ENCODE measurements at regions not wholly inside any gene's neighbourhood (a gene's known extent, or its start where the extent isn't known, plus 50 kb on each side); places are given as distances from the start of the nearest gene placed in this dataset.
"Not testable (repeated sequence)": the region's sequence is repeated elsewhere in the genome, so short reads cannot be mapped to it uniquely, and the experiment has no call there.

DNA sequence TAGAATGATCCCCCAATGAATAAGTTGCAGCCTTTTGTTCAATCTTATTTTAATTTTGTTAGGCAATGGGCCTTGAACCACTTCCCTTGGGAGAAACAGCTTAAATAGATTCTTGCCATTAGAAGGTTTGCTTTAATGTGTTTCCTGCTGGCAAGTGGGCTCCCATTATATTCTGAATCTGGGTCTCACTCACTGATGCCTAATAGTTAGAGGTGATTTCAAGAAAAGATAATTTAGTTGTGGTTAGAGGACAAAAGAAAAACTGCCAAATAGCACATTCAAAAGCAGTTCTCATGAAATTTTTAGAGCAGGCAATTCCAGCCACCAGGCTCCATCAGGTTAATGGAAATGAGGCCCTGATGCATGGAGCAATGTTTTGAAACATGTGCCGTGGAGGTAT lies 362.6 kb upstream of the CHORDC1 start:
- Histone ChIP-seq H3K36me3 (ENCODE audit: control insufficient read depth, insufficient read depth, low read length) (no peaks in the 10 kb centered on the region), H3K27ac (ENCODE audit: insufficient read depth, low read depth, low read length, poor library complexity, severe bottlenecking) (no peak overlapping the region), H3K27me3 (ENCODE audit: control insufficient read depth, insufficient read depth, low read length, poor library complexity, severe bottlenecking) (no peaks in the 10 kb centered on the region), H3K4me3 (ENCODE audit: insufficient read depth, low read depth, low read length) (no peak overlapping the region), H3K4me1 (ENCODE audit: control insufficient read depth, insufficient read depth, low read length) (no peaks in the 10 kb centered on the region), H3K9me3 (ENCODE audit: control insufficient read depth, low read length) (no peaks in the 10 kb centered on the region)
- WGBS, 2 experiments = 80 to 89% methylated on average over 1 of the region's 1 CpG

- H3K36me3 ChIP-seq (ENCODE audit: control insufficient read depth, insufficient read depth, low read length); H3K27me3 ChIP-seq (ENCODE audit: control insufficient read depth, insufficient read depth, low read length, poor library complexity, severe bottlenecking); H3K9me3 ChIP-seq (ENCODE audit: control insufficient read depth, low read length); H3K4me1 ChIP-seq (ENCODE audit: control insufficient read depth, insufficient read depth, low read length); H3K27ac ChIP-seq (ENCODE audit: insufficient read depth, low read depth, low read length, poor library complexity, severe bottlenecking); H3K4me3 ChIP-seq (ENCODE audit: insufficient read depth, low read depth, low read length): not testable (repeated sequence)
- 79 to 80% methylated on average over 7 of the region's 7 CpGs for WGBS, 2 experiments
Measured at GRCh38 chr11:90582999-90583398, 360.1 kb upstream of the CHORDC1 start.

DNA sequence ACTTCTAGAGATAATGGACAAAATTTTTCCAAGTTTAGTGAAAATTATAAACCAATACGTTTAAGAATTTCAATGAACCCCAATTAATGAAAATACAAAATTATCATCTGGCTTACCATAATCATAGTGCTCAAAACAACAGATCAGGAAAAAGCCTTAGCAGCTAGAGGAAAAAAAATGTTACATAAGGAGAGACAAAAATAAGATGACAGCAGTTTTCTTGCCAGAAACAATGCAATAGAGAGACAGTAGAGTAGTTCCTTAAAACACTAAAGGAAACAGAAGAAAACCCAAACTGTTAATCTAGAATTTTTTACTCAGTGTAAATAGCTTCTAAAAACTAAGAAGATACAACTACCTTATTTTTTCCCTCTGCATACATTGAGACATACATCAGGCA lies 341.7 kb upstream of the CHORDC1 start:
- no peaks in the 10 kb centered on the region for H3K4me1 ChIP-seq (ENCODE audit: control insufficient read depth, insufficient read depth, low read length)
- H3K9me3 ChIP-seq (ENCODE audit: control insufficient read depth, low read length) = no peaks in the 10 kb centered on the region
- H3K27me3 ChIP-seq (ENCODE audit: control insufficient read depth, insufficient read depth, low read length, poor library complexity, severe bottlenecking) = no peaks in the 10 kb centered on the region
- H3K36me3 ChIP-seq (ENCODE audit: control insufficient read depth, insufficient read depth, low read length) = no peaks in the 10 kb centered on the region
- WGBS, 2 experiments = 83 to 92% methylated on average over 1 of the region's 1 CpG
- no peak overlapping the region for H3K27ac ChIP-seq (ENCODE audit: insufficient read depth, low read depth, low read length, poor library complexity, severe bottlenecking)
- no peak overlapping the region for H3K4me3 ChIP-seq (ENCODE audit: insufficient read depth, low read depth, low read length)

DNA sequence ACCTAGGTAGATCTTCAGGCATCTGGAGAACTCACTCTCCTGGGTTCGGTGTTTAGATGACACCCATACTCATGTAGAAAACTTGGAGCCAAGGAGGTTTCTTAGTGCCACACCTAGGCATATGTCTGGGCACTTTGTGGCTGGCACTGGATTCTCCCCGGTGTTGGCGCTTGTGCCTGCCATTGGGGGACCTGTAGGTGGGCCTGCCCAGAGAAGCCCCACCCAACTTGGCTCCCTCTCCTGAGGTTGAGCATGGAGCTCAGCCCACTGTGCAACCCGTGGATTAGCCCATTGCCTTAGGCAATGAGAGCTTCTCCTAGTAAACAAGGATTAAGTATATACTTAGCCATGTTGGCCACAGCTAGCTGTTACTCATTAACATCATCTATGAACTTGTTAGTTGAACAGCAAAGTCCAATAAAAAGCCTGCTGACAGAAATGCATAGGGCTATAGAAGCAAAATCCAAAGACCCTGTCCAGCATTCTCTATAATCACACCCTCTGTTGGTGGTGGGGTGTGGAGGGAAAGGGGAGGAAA lies 335.5 kb upstream of the CHORDC1 start:
- H3K27ac ChIP-seq (ENCODE audit: insufficient read depth, low read depth, low read length, poor library complexity, severe bottlenecking) = no peak overlapping the region

GRCh38 chr11:90556606-90557005 lies 333.8 kb upstream of the CHORDC1 start:
- WGBS, 2 experiments = 89 to 94% methylated on average over 4 of the region's 4 CpGs
- no peaks in the 10 kb centered on the region for H3K9me3 ChIP-seq (ENCODE audit: control insufficient read depth, low read length)

More for the DNA sequence above, 335.5 kb upstream of the CHORDC1 start:
- WGBS, 2 experiments = 94% methylated on average over 4 of the region's 4 CpGs
- Histone ChIP-seq H3K9me3 (ENCODE audit: control insufficient read depth, low read length) (no peaks in the 10 kb centered on the region), H3K36me3 (ENCODE audit: control insufficient read depth, insufficient read depth, low read length) (no peaks in the 10 kb centered on the region), H3K4me1 (ENCODE audit: control insufficient read depth, insufficient read depth, low read length) (no peaks in the 10 kb centered on the region), H3K4me3 (ENCODE audit: insufficient read depth, low read depth, low read length) (no peak overlapping the region), H3K27me3 (ENCODE audit: control insufficient read depth, insufficient read depth, low read length, poor library complexity, severe bottlenecking) (no peaks in the 10 kb centered on the region)

GRCh38 chr11:90556026-90556425 lies 333.2 kb upstream of the CHORDC1 start:
- Histone ChIP-seq H3K36me3 (ENCODE audit: control insufficient read depth, insufficient read depth, low read length) (no peaks in the 10 kb centered on the region), H3K9me3 (ENCODE audit: control insufficient read depth, low read length) (no peaks in the 10 kb centered on the region), H3K27ac (ENCODE audit: insufficient read depth, low read depth, low read length, poor library complexity, severe bottlenecking) (no peak overlapping the region), H3K4me1 (ENCODE audit: control insufficient read depth, insufficient read depth, low read length) (no peaks in the 10 kb centered on the region), H3K4me3 (ENCODE audit: insufficient read depth, low read depth, low read length) (no peak overlapping the region), H3K27me3 (ENCODE audit: control insufficient read depth, insufficient read depth, low read length, poor library complexity, severe bottlenecking) (no peaks in the 10 kb centered on the region)
- 80 to 86% methylated on average over 1 of the region's 1 CpG for WGBS, 2 experiments

More at GRCh38 chr11:90556606-90557005, 333.8 kb upstream of the CHORDC1 start:
- Histone ChIP-seq H3K27me3 (ENCODE audit: control insufficient read depth, insufficient read depth, low read length, poor library complexity, severe bottlenecking) (no peaks in the 10 kb centered on the region), H3K36me3 (ENCODE audit: control insufficient read depth, insufficient read depth, low read length) (no peaks in the 10 kb centered on the region), H3K27ac (ENCODE audit: insufficient read depth, low read depth, low read length, poor library complexity, severe bottlenecking) (no peak overlapping the region), H3K4me1 (ENCODE audit: control insufficient read depth, insufficient read depth, low read length) (no peaks in the 10 kb centered on the region), H3K4me3 (ENCODE audit: insufficient read depth, low read depth, low read length) (no peak overlapping the region)

DNA sequence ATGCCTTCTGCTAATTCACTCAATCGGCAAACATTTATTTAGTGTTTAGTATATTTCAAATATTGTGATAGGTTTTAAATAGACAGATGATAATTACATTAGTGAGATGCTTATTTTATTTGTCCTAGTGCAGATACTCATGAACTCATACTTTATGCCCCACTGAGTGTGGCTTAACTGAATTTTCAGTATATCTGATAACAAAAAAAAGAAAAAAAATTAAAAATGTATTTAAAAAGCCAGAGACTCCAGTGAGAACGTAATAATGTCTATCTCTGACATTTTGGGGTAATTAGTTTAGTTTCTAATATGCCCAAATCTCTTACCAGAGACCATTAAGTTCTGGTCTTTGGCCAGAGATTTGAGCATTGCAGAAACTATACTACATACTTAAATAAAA lies 332.6 kb upstream of the CHORDC1 start:
- H3K27ac ChIP-seq (ENCODE audit: insufficient read depth, low read depth, low read length, poor library complexity, severe bottlenecking) = no peak overlapping the region
- no peaks in the 10 kb centered on the region for H3K4me1 ChIP-seq (ENCODE audit: control insufficient read depth, insufficient read depth, low read length)
- no peak overlapping the region for H3K4me3 ChIP-seq (ENCODE audit: insufficient read depth, low read depth, low read length)
- no peaks in the 10 kb centered on the region for H3K36me3 ChIP-seq (ENCODE audit: control insufficient read depth, insufficient read depth, low read length)
- H3K9me3 ChIP-seq (ENCODE audit: control insufficient read depth, low read length) = no peaks in the 10 kb centered on the region
- WGBS, 2 experiments = 100% methylated on average over 1 of the region's 2 CpGs; no CpG with 5 or more reads in 1 of the 2 experiments
- no peaks in the 10 kb centered on the region for H3K27me3 ChIP-seq (ENCODE audit: control insufficient read depth, insufficient read depth, low read length, poor library complexity, severe bottlenecking)

- no peaks in the 10 kb centered on the region for H3K4me1 ChIP-seq (ENCODE audit: control insufficient read depth, insufficient read depth, low read length)
- no peak overlapping the region for H3K4me3 ChIP-seq (ENCODE audit: insufficient read depth, low read depth, low read length)
- no peak overlapping the region for H3K27ac ChIP-seq (ENCODE audit: insufficient read depth, low read depth, low read length, poor library complexity, severe bottlenecking)
- H3K27me3 ChIP-seq (ENCODE audit: control insufficient read depth, insufficient read depth, low read length, poor library complexity, severe bottlenecking) = no peaks in the 10 kb centered on the region
- H3K9me3 ChIP-seq (ENCODE audit: control insufficient read depth, low read length) = no peaks in the 10 kb centered on the region
- no peaks in the 10 kb centered on the region for H3K36me3 ChIP-seq (ENCODE audit: control insufficient read depth, insufficient read depth, low read length)
Measured at GRCh38 chr11:90542092-90542491, 319.2 kb upstream of the CHORDC1 start.

GRCh38 chr11:90536301-90536700 lies 313.5 kb upstream of the CHORDC1 start:
- Histone ChIP-seq H3K27me3 (ENCODE audit: control insufficient read depth, insufficient read depth, low read length, poor library complexity, severe bottlenecking) (no peaks in the 10 kb centered on the region), H3K27ac (ENCODE audit: insufficient read depth, low read depth, low read length, poor library complexity, severe bottlenecking) (no peak overlapping the region), H3K4me3 (ENCODE audit: insufficient read depth, low read depth, low read length) (no peak overlapping the region), H3K4me1 (ENCODE audit: control insufficient read depth, insufficient read depth, low read length) (no peaks in the 10 kb centered on the region), H3K36me3 (ENCODE audit: control insufficient read depth, insufficient read depth, low read length) (no peaks in the 10 kb centered on the region), H3K9me3 (ENCODE audit: control insufficient read depth, low read length) (no peaks in the 10 kb centered on the region)
- WGBS, 2 experiments = 66% methylated on average over 2 of the region's 3 CpGs; no CpG with 5 or more reads in 1 of the 2 experiments

- Histone ChIP-seq H3K9me3 (ENCODE audit: control insufficient read depth, low read length) (no peaks in the 10 kb centered on the region), H3K27me3 (ENCODE audit: control insufficient read depth, insufficient read depth, low read length, poor library complexity, severe bottlenecking) (no peaks in the 10 kb centered on the region), H3K4me3 (ENCODE audit: insufficient read depth, low read depth, low read length) (no peak overlapping the region), H3K27ac (ENCODE audit: insufficient read depth, low read depth, low read length, poor library complexity, severe bottlenecking) (no peak overlapping the region), H3K36me3 (ENCODE audit: control insufficient read depth, insufficient read depth, low read length) (no peaks in the 10 kb centered on the region), H3K4me1 (ENCODE audit: control insufficient read depth, insufficient read depth, low read length) (no peaks in the 10 kb centered on the region)
Measured at GRCh38 chr11:90532125-90532524, 309.3 kb upstream of the CHORDC1 start.

- Histone ChIP-seq H3K27me3 (ENCODE audit: control insufficient read depth, insufficient read depth, low read length, poor library complexity, severe bottlenecking) (no peaks in the 10 kb centered on the region), H3K27ac (ENCODE audit: insufficient read depth, low read depth, low read length, poor library complexity, severe bottlenecking) (no peak overlapping the region), H3K36me3 (ENCODE audit: control insufficient read depth, insufficient read depth, low read length) (no peaks in the 10 kb centered on the region), H3K4me1 (ENCODE audit: control insufficient read depth, insufficient read depth, low read length) (no peaks in the 10 kb centered on the region), H3K9me3 (ENCODE audit: control insufficient read depth, low read length) (no peaks in the 10 kb centered on the region), H3K4me3 (ENCODE audit: insufficient read depth, low read depth, low read length) (no peak overlapping the region)
- WGBS, 2 experiments = 100% methylated on average over 1 of the region's 1 CpG; no CpG with 5 or more reads in 1 of the 2 experiments
Measured at GRCh38 chr11:90531001-90531400, 308.2 kb upstream of the CHORDC1 start.
